CMK (cell line): ENCODE measurements at regions not wholly inside any gene's neighbourhood (a gene's known extent, or its start where the extent isn't known, plus 50 kb on each side); places are given as distances from the start of the nearest gene placed in this dataset.

Source experiments
- DNase-seq: peaks from one replicate; pipeline ENCODE4 v3.0.0-alpha.2; 2010; ENCODE audit warnings: low read depth

- no peak for DNase-seq
These were observed 85.2 kb downstream of the NR2F2 start for GRCh38 chr15:96415513-96416217.

- DNase-seq, result no peak
These were observed 85.9 kb downstream of the NR2F2 start for GRCh38 chr15:96416218-96416933.

- no peak for DNase-seq
These were observed 86.6 kb downstream of the NR2F2 start for GRCh38 chr15:96416934-96417759.

- DNase-seq, result no peak
These were observed 87.2 kb downstream of the NR2F2 start for GRCh38 chr15:96417760-96418130.

GRCh38 chr15:96418146-96418545, 87.6 kb downstream of the NR2F2 start:
- DNase-seq, result no peak

- DNase-seq, result no peak
These were observed 90.7 kb downstream of the NR2F2 start for GRCh38 chr15:96421178-96421601.

- no peak for DNase-seq
These were observed 91.6 kb downstream of the NR2F2 start for GRCh38 chr15:96422125-96422524.

GRCh38 chr15:96424674-96425073, 94.2 kb downstream of the NR2F2 start:
- DNase-seq, result no peak

GRCh38 chr15:96428742-96429141, 98.2 kb downstream of the NR2F2 start:
- DNase-seq, result no peak

GRCh38 chr15:96431786-96432185, 101.3 kb downstream of the NR2F2 start:
- DNase-seq, result no peak

- DNase-seq, result no peak
These were observed 104.5 kb downstream of the NR2F2 start for GRCh38 chr15:96435022-96435421.

- no peak for DNase-seq
These were observed 105.3 kb downstream of the NR2F2 start for GRCh38 chr15:96435841-96436240.

- DNase-seq, result no peak
These were observed 110.5 kb downstream of the NR2F2 start for GRCh38 chr15:96440978-96441377.

- no peak for DNase-seq
These were observed 111.6 kb downstream of the NR2F2 start for GRCh38 chr15:96442076-96442475.

- DNase-seq, result no peak
These were observed 114.4 kb downstream of the NR2F2 start for GRCh38 chr15:96444865-96445264.

- DNase-seq, result no peak
These were observed 118.4 kb downstream of the NR2F2 start for GRCh38 chr15:96448923-96449322.

- no peak for DNase-seq
These were observed 127.3 kb downstream of the NR2F2 start for GRCh38 chr15:96457841-96458240.

GRCh38 chr15:96460106-96460505, 129.6 kb downstream of the NR2F2 start:
- no peak for DNase-seq

- DNase-seq, result no peak
These were observed 132.6 kb downstream of the NR2F2 start for GRCh38 chr15:96462768-96463750.

GRCh38 chr15:96466389-96466947, 136.0 kb downstream of the NR2F2 start:
- DNase-seq, result no peak

GRCh38 chr15:96468036-96468435, 137.5 kb downstream of the NR2F2 start:
- no peak for DNase-seq
